H1 (cell line): ENCODE measurements at regions not wholly inside any gene's neighbourhood (a gene's known extent, or its start where the extent isn't known, plus 50 kb on each side); places are given as distances from the start of the nearest gene placed in this dataset.

ENCODE experiments used
- CTCF ChIA-PET: fragments of 300-600 bp; sonication (Branson Sonifier 250); formaldehyde crosslinking; loops from one replicate; lab custom pipeline; 2021; ENCODE audit not compliant: partially characterized antibody; lab: Charles Lee
- POLR2A ChIA-PET: fragments of 300-600 bp; sonication (Branson Sonifier 250); formaldehyde crosslinking; loops from one replicate; lab custom pipeline; 2021; ENCODE audit warnings: inconsistent platforms; ENCODE audit not compliant: partially characterized antibody; lab: Charles Lee
- DNase-seq, 2 experiments: peaks; one replicate each; pipeline versions ENCODE4 v3.0.0 to v3.0.0-alpha.2; 2010 to 2022; ENCODE audit warnings: low spot score in 2 of 2, low read depth in 1 of 2, mixed read lengths in 1 of 2
- FAIRE-seq: peaks from 2 replicates; lab custom pipeline; 2011; peaks lifted over from hg19 to GRCh38; lab: Jason Lieb, UNC
- H2AFZ ChIP-seq: 2 replicates; pipeline ENCODE4 v1.8.1; 2012; ENCODE audit warnings: low read length, inconsistent platforms
- H2AK5ac ChIP-seq: 2 replicates; pipeline ENCODE4 v1.6.1; 2013; ENCODE audit warnings: low read depth, low read length
- H2BK120ac ChIP-seq: replicated peaks from 2 replicates; pipeline ENCODE3; 2013; ENCODE audit warnings: low read depth, low read length, inconsistent platforms
- H2BK12ac ChIP-seq: 2 replicates; pipeline ENCODE4 v1.6.1; 2013; ENCODE audit warnings: low read depth, low read length
- H2BK15ac ChIP-seq: 2 replicates; pipeline ENCODE4 v1.6.1; 2013; ENCODE audit warnings: low read length
- H2BK20ac ChIP-seq: 2 replicates; pipeline ENCODE4 v1.6.1; 2013; ENCODE audit warnings: low read length
- H2BK5ac ChIP-seq: 2 replicates; pipeline ENCODE4 v1.6.1; 2013; ENCODE audit warnings: low read depth, low read length
- H3K14ac ChIP-seq: 2 replicates; pipeline ENCODE4 v1.6.1; 2013; ENCODE audit warnings: inconsistent platforms; ENCODE audit not compliant: insufficient read length
- H3K18ac ChIP-seq: 2 replicates; pipeline ENCODE4 v1.6.1; 2013; ENCODE audit warnings: low read length; ENCODE audit errors: extremely low read depth
- H3K23ac ChIP-seq: 2 replicates; pipeline ENCODE4 v1.6.1; 2013; ENCODE audit warnings: inconsistent platforms; ENCODE audit not compliant: insufficient read length
- H3K23me2 ChIP-seq: 2 replicates; pipeline ENCODE4 v1.6.1; 2013; ENCODE audit warnings: low read depth, low read length
- H3K27ac ChIP-seq: 2 replicates; pipeline ENCODE4 v1.6.1; 2011; ENCODE audit warnings: low read depth, low read length, inconsistent platforms
- H3K27me3 ChIP-seq, 4 experiments: replicated peaks in 1 of 4; 1 replicate in 1 of 4; 2 replicates in 3 of 4; pipeline versions ENCODE4 v1.6.1 to v1.8.1; 2011 to 2013; ENCODE audit warnings: low read length in 3 of 4, mild to moderate bottlenecking in 3 of 4, inconsistent platforms in 2 of 4, mixed read lengths in 2 of 4, moderate library complexity in 1 of 4; ENCODE audit not compliant: control insufficient read depth in 3 of 4, insufficient read depth in 3 of 4; ENCODE audit errors: extremely low read depth in 1 of 4
- H3K36me3 ChIP-seq, 4 experiments: 2 replicates each; pipeline versions ENCODE4 v1.6.1 to v1.8.1; 2011 to 2013; ENCODE audit warnings: mild to moderate bottlenecking in 4 of 4, low read length in 3 of 4, moderate library complexity in 2 of 4, control low read depth in 1 of 4, inconsistent platforms in 1 of 4; ENCODE audit not compliant: insufficient read depth in 4 of 4, control insufficient read depth in 2 of 4
- H3K4ac ChIP-seq: replicated peaks from 2 replicates; pipeline ENCODE3; 2013; ENCODE audit warnings: low read length, low read depth, mixed read lengths, inconsistent platforms; ENCODE audit not compliant: insufficient read length
- H3K4me1 ChIP-seq, 4 experiments: replicated peaks in 1 of 4; 1 replicate in 1 of 4; 2 replicates in 3 of 4; pipeline versions ENCODE4 v1.6.1 to v1.8.1; 2011 to 2013; ENCODE audit warnings: low read length in 3 of 4, inconsistent platforms in 2 of 4, mixed read lengths in 1 of 4; ENCODE audit not compliant: insufficient read depth in 4 of 4, control insufficient read depth in 3 of 4
- H3K4me2 ChIP-seq, 2 experiments: 2 replicates each; pipeline versions ENCODE4 v1.6.1 to v1.8.1; 2011 to 2013; ENCODE audit warnings: low read depth in 2 of 2, low read length in 2 of 2, control low read depth in 1 of 2, inconsistent platforms in 1 of 2, mild to moderate bottlenecking in 1 of 2; ENCODE audit not compliant: insufficient read depth in 1 of 2
- H3K4me3 ChIP-seq, 4 experiments: fragments of 200-600, 300-600 bp in 1 of 4; sonication (generic), shearing (Covaris generic), sonication (Bioruptor Twin) in 1 of 4; 2 replicates each; pipeline versions ENCODE4 v1.5.1 to v1.8.1; 2011 to 2016; ENCODE audit warnings: low read length in 4 of 4, low read depth in 3 of 4, control low read depth in 2 of 4, inconsistent platforms in 2 of 4, mild to moderate bottlenecking in 2 of 4, mixed read lengths in 1 of 4, moderate library complexity in 1 of 4; ENCODE audit not compliant: insufficient read depth in 2 of 4; ENCODE audit errors: extremely low read depth in 1 of 4
- H3K56ac ChIP-seq: replicated peaks from 2 replicates; pipeline ENCODE3; 2013; ENCODE audit warnings: low read depth, mild to moderate bottlenecking, mixed read lengths, low read length, inconsistent platforms; ENCODE audit not compliant: insufficient read length
- H3K79me1 ChIP-seq: 2 replicates; pipeline ENCODE4 v1.6.1; 2013; ENCODE audit warnings: low read depth, low read length, control low read depth
- H3K79me2 ChIP-seq, 2 experiments: 2 replicates each; pipeline versions ENCODE4 v1.6.1 to v1.8.1; 2012 to 2013; ENCODE audit warnings: low read length in 2 of 2, mild to moderate bottlenecking in 2 of 2, inconsistent platforms in 1 of 2; ENCODE audit not compliant: insufficient read depth in 2 of 2, control insufficient read depth in 1 of 2
- H3K9ac ChIP-seq, 4 experiments: replicated peaks in 1 of 4; 1 replicate in 1 of 4; 2 replicates in 3 of 4; pipeline versions ENCODE4 v1.6.1 to v1.8.1; 2011 to 2013; ENCODE audit warnings: low read depth in 3 of 4, low read length in 3 of 4, control low read depth in 2 of 4, mild to moderate bottlenecking in 2 of 4, moderate library complexity in 2 of 4, inconsistent platforms in 1 of 4; ENCODE audit errors: extremely low read depth in 1 of 4
- H3K9me3 ChIP-seq, 2 experiments: 2 replicates each; pipeline versions ENCODE4 v1.6.1 to v1.8.1; 2012 to 2013; ENCODE audit warnings: mild to moderate bottlenecking in 2 of 2, moderate library complexity in 2 of 2, control low read depth in 1 of 2, inconsistent platforms in 1 of 2, low read depth in 1 of 2, low read length in 1 of 2, mixed read lengths in 1 of 2; ENCODE audit not compliant: insufficient read depth in 2 of 2
- H4K20me1 ChIP-seq, 2 experiments: replicated peaks in 1 of 2; 2 replicates each; pipeline versions ENCODE3 to v1.8.1; 2011 to 2013; ENCODE audit warnings: inconsistent platforms in 2 of 2, low read length in 2 of 2, mild to moderate bottlenecking in 1 of 2; ENCODE audit not compliant: insufficient read depth in 2 of 2, control insufficient read depth in 1 of 2
- H4K5ac ChIP-seq: 2 replicates; pipeline ENCODE4 v1.6.1; 2013; ENCODE audit warnings: low read length, low read depth, mixed read lengths, inconsistent platforms; ENCODE audit not compliant: insufficient read length
- H4K8ac ChIP-seq: 2 replicates; pipeline ENCODE4 v1.8.0; 2013; ENCODE audit warnings: mild to moderate bottlenecking, moderate library complexity, low read length, inconsistent platforms; ENCODE audit not compliant: insufficient read depth; ENCODE audit errors: extremely low read depth
- H4K91ac ChIP-seq: replicated peaks from 2 replicates; pipeline ENCODE3; 2013; ENCODE audit warnings: low read length, mixed read lengths, inconsistent platforms; ENCODE audit not compliant: insufficient read length
- BACH1 ChIP-seq: IDR thresholded peaks from 2 replicates; pipeline ENCODE4 v1.6.1; 2012; ENCODE audit warnings: low read length, improper control_type of control experiment
- BRCA1 ChIP-seq: IDR thresholded peaks from 2 replicates; pipeline ENCODE4 v1.6.1; 2012; ENCODE audit warnings: low read depth, low read length, improper control_type of control experiment
- CBX8 ChIP-seq: fragments of 300-800, 300-1000 bp; sonication (generic); IDR thresholded peaks from 2 replicates; pipeline ENCODE4 v1.7.1; 2016; ENCODE audit warnings: low read depth, low read length, borderline replicate concordance
- JUND ChIP-seq: IDR thresholded peaks from 2 replicates; pipeline ENCODE4 v1.6.1; 2011; ENCODE audit warnings: mild to moderate bottlenecking, improper control_type of control experiment, low read length
- RNF2 ChIP-seq: fragments of 200-900, 300-1000 bp; sonication (generic); IDR thresholded peaks from 2 replicates; pipeline ENCODE4 v1.7.1; 2016; ENCODE audit warnings: borderline replicate concordance, low read depth, mild to moderate bottlenecking, antibody characterized with exemption, low read length; ENCODE audit not compliant: poor library complexity, severe bottlenecking; ENCODE audit errors: missing control alignments
- SIN3A ChIP-seq, 2 experiments: IDR thresholded peaks in 1 of 2; conservative IDR thresholded peaks in 1 of 2; 2 replicates each; pipeline ENCODE4 v1.6.1; 2011 to 2012; ENCODE audit warnings: low read length in 2 of 2, improper control_type of control experiment in 1 of 2, low read depth in 1 of 2, mild to moderate bottlenecking in 1 of 2
- SIX5 ChIP-seq: IDR thresholded peaks from 2 replicates; pipeline ENCODE4 v1.6.1; 2011; ENCODE audit warnings: mild to moderate bottlenecking, low read depth, low read length
- SRF ChIP-seq: IDR thresholded peaks from 2 replicates; pipeline ENCODE4 v1.6.1; 2011; ENCODE audit warnings: mild to moderate bottlenecking, low read depth, low read length, moderate library complexity
- WGBS, 2 experiments: shearing (Covaris generic) in 1 of 2; methylation state at CpG; one replicate each; pipeline versions ENCODE4 v1.1.6 to v1.1.7; 2013 to 2015; ENCODE audit warnings: low lambda C conversion rate in 2 of 2, mixed read lengths in 2 of 2, inconsistent platforms in 1 of 2, low coverage in 1 of 2, missing lambda C conversion rate in 1 of 2; ENCODE audit not compliant: insufficient replicate concordance in 2 of 2, insufficient coverage in 1 of 2, insufficient read length in 1 of 2; ENCODE audit errors: extremely low coverage in 1 of 2, missing lambda C conversion rate in 1 of 2; 5-methylcytosine and 5-hydroxymethylcytosine counted together

- Histone ChIP-seq H3K9ac (no peak overlapping the region), H3K4me2 (no peak overlapping the region), H2AK5ac (no peak overlapping the region), H2AFZ (no peak overlapping the region), H2BK120ac (no peak overlapping the region), H3K4ac (no peak overlapping the region), H4K91ac (no peak overlapping the region), H3K79me2 (no peaks in the 10 kb centered on the region), H3K4me3 (no peak overlapping the region), H3K27ac (no peak overlapping the region), H4K20me1 (no peaks in the 10 kb centered on the region), H4K5ac (no peak overlapping the region), H3K18ac (no peak overlapping the region), H2BK20ac (no peak overlapping the region), H3K14ac (no peak overlapping the region), H3K36me3 (no peaks in the 10 kb centered on the region), H3K9me3 (no peaks in the 10 kb centered on the region)
- no peak for DNase-seq
- FAIRE-seq = no peak
- POLR2A ChIA-PET = no interaction called here
- TF ChIP-seq BRCA1 (no peak), CBX8 (no peak), RNF2 (no peak), SIN3A (conservative IDR thresholded peaks at IDR 0.05 in 1 of 2, IDR thresholded peaks at IDR 0.05 in 1 of 2; ENCODE audit: low read depth in 1 of 2, low read length in 2 of 2) (no peak), SRF (no peak), JUND (no peak), BACH1 (no peak), SIX5 (no peak)
- TF ChIP-seq, all 59 proteins: peak for 0
- no peaks in the 10 kb centered on the region for H3K23me2 ChIP-seq
- H4K8ac ChIP-seq = no peak overlapping the region
- no peak overlapping the region for H2BK12ac ChIP-seq
- H2BK15ac ChIP-seq = no peak overlapping the region
- CTCF ChIA-PET = interaction anchor here (0.6 to 1.3 kb wide), 5 partner anchors 12 to 346 kb away, joined by 3 to 5 read pairs (median 3); no protein-coding TSS in a partner anchor
- no peak overlapping the region for H3K23ac ChIP-seq
- H3K79me1 ChIP-seq = no peaks in the 10 kb centered on the region
- H3K27me3 ChIP-seq = no peaks in the 10 kb centered on the region
- H3K56ac ChIP-seq = no peak overlapping the region
- 96% methylated on average over 5 of the region's 5 CpGs; no CpG with 5 or more reads in 1 of the 2 experiments for WGBS, 2 experiments
- no peak overlapping the region for H2BK5ac ChIP-seq
- H3K4me1 ChIP-seq = peaks cover 0 to 4% (median 0%) of the 10 kb centered on the region in 4 experiments; a peak in 1 of 7 replicates
Observed at GRCh38 chr1:213776969-213777368, 210.8 kb upstream of the PROX1 start.
